ENCODE measurements at regions not wholly inside any gene's neighbourhood (a gene's known extent, or its start where the extent isn't known, plus 50 kb on each side); places are given as distances from the start of the nearest gene placed in this dataset.

- TF ChIP-seq, protein P1, sequence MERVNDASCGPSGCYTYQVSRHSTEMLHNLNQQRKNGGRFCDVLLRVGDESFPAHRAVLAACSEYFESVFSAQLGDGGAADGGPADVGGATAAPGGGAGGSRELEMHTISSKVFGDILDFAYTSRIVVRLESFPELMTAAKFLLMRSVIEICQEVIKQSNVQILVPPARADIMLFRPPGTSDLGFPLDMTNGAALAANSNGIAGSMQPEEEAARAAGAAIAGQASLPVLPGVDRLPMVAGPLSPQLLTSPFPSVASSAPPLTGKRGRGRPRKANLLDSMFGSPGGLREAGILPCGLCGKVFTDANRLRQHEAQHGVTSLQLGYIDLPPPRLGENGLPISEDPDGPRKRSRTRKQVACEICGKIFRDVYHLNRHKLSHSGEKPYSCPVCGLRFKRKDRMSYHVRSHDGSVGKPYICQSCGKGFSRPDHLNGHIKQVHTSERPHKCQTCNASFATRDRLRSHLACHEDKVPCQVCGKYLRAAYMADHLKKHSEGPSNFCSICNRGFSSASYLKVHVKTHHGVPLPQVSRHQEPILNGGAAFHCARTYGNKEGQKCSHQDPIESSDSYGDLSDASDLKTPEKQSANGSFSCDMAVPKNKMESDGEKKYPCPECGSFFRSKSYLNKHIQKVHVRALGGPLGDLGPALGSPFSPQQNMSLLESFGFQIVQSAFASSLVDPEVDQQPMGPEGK (CRISPR knock-in tag; IDR thresholded peaks at IDR 0.05): no peak
- TF ChIP-seq CTCF (CRISPR knock-in tag; IDR thresholded peaks at IDR 0.05): no peak
- TF ChIP-seq ZBTB21 (CRISPR knock-in tag; IDR thresholded peaks at IDR 0.05): no peak
- TF ChIP-seq ZFP36L2 (CRISPR knock-in tag; IDR thresholded peaks at IDR 0.05): no peak
- no peak for TF ChIP-seq ATF6 (CRISPR knock-in tag; conservative IDR thresholded peaks at IDR 0.05)
- no peak for TF ChIP-seq ARHGAP35 (CRISPR knock-in tag; IDR thresholded peaks at IDR 0.05; ENCODE audit: borderline replicate concordance)
- TF ChIP-seq RAD51 (IDR thresholded peaks at IDR 0.05; ENCODE audit: borderline replicate concordance): no peak
Observed at GRCh38 chr11:109606256-109606655, 184.3 kb downstream of the C11orf87 start.

Measured in HepG2 (cell line).